Stomach smooth muscle (tissue), 2 donors: ENCODE measurements at regions not wholly inside any gene's neighbourhood (a gene's known extent, or its start where the extent isn't known, plus 50 kb on each side); places are given as distances from the start of the nearest gene placed in this dataset.

ENCODE experiments used
- H3K27ac ChIP-seq: one replicate; pipeline ENCODE4 v1.7.0; 2013; ENCODE audit warnings: mild to moderate bottlenecking, low read length, inconsistent platforms
- H3K27me3 ChIP-seq, 2 donors: one replicate each; pipeline ENCODE4 v1.7.0; 2013; ENCODE audit warnings: low read length in 2 of 2; ENCODE audit not compliant: insufficient read depth in 2 of 2, control insufficient read depth in 1 of 2
- H3K36me3 ChIP-seq, 2 donors: one replicate each; pipeline ENCODE4 v1.7.0; 2013; ENCODE audit warnings: low read length in 2 of 2; ENCODE audit not compliant: control insufficient read depth in 2 of 2, insufficient read depth in 2 of 2
- H3K4me1 ChIP-seq: one replicate; pipeline ENCODE4 v1.7.0; 2013; ENCODE audit warnings: low read length; ENCODE audit not compliant: control insufficient read depth, insufficient read depth
- H3K4me3 ChIP-seq, 2 donors: one replicate each; pipeline ENCODE4 v1.7.0; 2013; ENCODE audit warnings: low read length in 2 of 2
- H3K9ac ChIP-seq, 2 donors: one replicate each; pipeline ENCODE4 v1.7.0; 2013; ENCODE audit warnings: low read length in 2 of 2, mild to moderate bottlenecking in 1 of 2
- H3K9me3 ChIP-seq, 2 donors: one replicate each; pipeline ENCODE4 v1.7.0; 2013; ENCODE audit warnings: low read length in 2 of 2; ENCODE audit not compliant: control insufficient read depth in 2 of 2
- donor health status: healthy.
- donor health status: Pancreatic carcinoma.

GRCh38 chr7:84629640-84630318 lies 435.2 kb upstream of the SEMA3A start:
- no peaks in the 10 kb centered on the region for H3K9me3 ChIP-seq
- no peak overlapping the region for H3K4me3 ChIP-seq
- no peaks in the 10 kb centered on the region for H3K36me3 ChIP-seq
- H3K4me1 ChIP-seq = no peaks in the 10 kb centered on the region
- H3K27ac ChIP-seq = no peak overlapping the region
- H3K9ac ChIP-seq = no peak overlapping the region
- no peaks in the 10 kb centered on the region for H3K27me3 ChIP-seq

- no peaks in the 10 kb centered on the region for H3K27me3 ChIP-seq
- H3K36me3 ChIP-seq = no peaks in the 10 kb centered on the region
- no peaks in the 10 kb centered on the region for H3K4me1 ChIP-seq
- no peak overlapping the region for H3K4me3 ChIP-seq
- no peak overlapping the region for H3K9ac ChIP-seq
- H3K9me3 ChIP-seq = no peaks in the 10 kb centered on the region
- H3K27ac ChIP-seq = no peak overlapping the region
Observed at GRCh38 chr7:84629216-84629615, 434.6 kb upstream of the SEMA3A start.

- Histone ChIP-seq H3K36me3 (no peaks in the 10 kb centered on the region), H3K4me1 (no peaks in the 10 kb centered on the region), H3K9ac (no peak overlapping the region), H3K27me3 (no peaks in the 10 kb centered on the region), H3K9me3 (no peaks in the 10 kb centered on the region), H3K27ac (no peak overlapping the region), H3K4me3 (no peak overlapping the region)
Observed at GRCh38 chr7:84627250-84627649, 432.7 kb upstream of the SEMA3A start.

GRCh38 chr7:84624927-84625326 lies 430.3 kb upstream of the SEMA3A start:
- no peaks in the 10 kb centered on the region for H3K36me3 ChIP-seq
- no peak overlapping the region for H3K4me3 ChIP-seq
- no peaks in the 10 kb centered on the region for H3K4me1 ChIP-seq
- no peaks in the 10 kb centered on the region for H3K9me3 ChIP-seq
- no peak overlapping the region for H3K9ac ChIP-seq
- H3K27ac ChIP-seq = no peak overlapping the region
- no peaks in the 10 kb centered on the region for H3K27me3 ChIP-seq

GRCh38 chr7:84624527-84624926 lies 429.9 kb upstream of the SEMA3A start:
- no peak overlapping the region for H3K27ac ChIP-seq
- no peak overlapping the region for H3K4me3 ChIP-seq
- no peaks in the 10 kb centered on the region for H3K36me3 ChIP-seq
- no peaks in the 10 kb centered on the region for H3K4me1 ChIP-seq
- H3K9me3 ChIP-seq = no peaks in the 10 kb centered on the region
- H3K9ac ChIP-seq = no peak overlapping the region
- H3K27me3 ChIP-seq = no peaks in the 10 kb centered on the region

- Histone ChIP-seq H3K36me3 (no peaks in the 10 kb centered on the region), H3K27ac (no peak overlapping the region), H3K4me3 (no peak overlapping the region), H3K4me1 (no peaks in the 10 kb centered on the region), H3K9me3 (no peaks in the 10 kb centered on the region), H3K27me3 (no peaks in the 10 kb centered on the region), H3K9ac (no peak overlapping the region)
Observed at GRCh38 chr7:84617265-84618030, 422.9 kb upstream of the SEMA3A start.

GRCh38 chr7:84614821-84615501 lies 420.4 kb upstream of the SEMA3A start:
- H3K4me1 ChIP-seq = no peaks in the 10 kb centered on the region
- H3K4me3 ChIP-seq = no peak overlapping the region
- no peaks in the 10 kb centered on the region for H3K9me3 ChIP-seq
- no peak overlapping the region for H3K27ac ChIP-seq
- H3K27me3 ChIP-seq = no peaks in the 10 kb centered on the region
- no peaks in the 10 kb centered on the region for H3K36me3 ChIP-seq
- no peak overlapping the region for H3K9ac ChIP-seq

GRCh38 chr7:84612981-84613681 lies 418.5 kb upstream of the SEMA3A start:
- H3K27me3 ChIP-seq = no peaks in the 10 kb centered on the region
- no peaks in the 10 kb centered on the region for H3K36me3 ChIP-seq
- no peak overlapping the region for H3K9ac ChIP-seq
- no peaks in the 10 kb centered on the region for H3K4me1 ChIP-seq
- H3K9me3 ChIP-seq = no peaks in the 10 kb centered on the region
- no peak overlapping the region for H3K4me3 ChIP-seq
- no peak overlapping the region for H3K27ac ChIP-seq

- Histone ChIP-seq H3K4me1 (no peaks in the 10 kb centered on the region), H3K36me3 (no peaks in the 10 kb centered on the region), H3K9me3 (no peaks in the 10 kb centered on the region), H3K27ac (no peak overlapping the region), H3K4me3 (no peak overlapping the region), H3K27me3 (no peaks in the 10 kb centered on the region), H3K9ac (no peak overlapping the region)
Observed at GRCh38 chr7:84611391-84611790, 416.8 kb upstream of the SEMA3A start.

- Histone ChIP-seq H3K4me1 (no peaks in the 10 kb centered on the region), H3K4me3 (no peak overlapping the region), H3K27me3 (no peaks in the 10 kb centered on the region), H3K9ac (no peak overlapping the region), H3K27ac (no peak overlapping the region), H3K9me3 (no peaks in the 10 kb centered on the region), H3K36me3 (no peaks in the 10 kb centered on the region)
Observed at GRCh38 chr7:84610390-84610789, 415.8 kb upstream of the SEMA3A start.
